GM19467 (cell line): ENCODE measurements at regions not wholly inside any gene's neighbourhood (a gene's known extent, or its start where the extent isn't known, plus 50 kb on each side); places are given as distances from the start of the nearest gene placed in this dataset.

ENCODE experiments used
- ATAC-seq: cut with Tn5 transposase; IDR thresholded peaks from one replicate; pipeline ENCODE4 v1.9.1; 2021; ENCODE audit warnings: mild to moderate bottlenecking, moderate library complexity; ENCODE audit not compliant: unreplicated experiment

GRCh38 chr5:4422247-4422646 is 717.9 kb upstream of the ADAMTS16 start:
- ATAC-seq, result no peak

- no peak for ATAC-seq
Measured at GRCh38 chr5:4424895-4425294, 715.2 kb upstream of the ADAMTS16 start.

- ATAC-seq, result no peak
Measured at GRCh38 chr5:4440536-4440935, 699.6 kb upstream of the ADAMTS16 start.

GRCh38 chr5:4442221-4442620 is 697.9 kb upstream of the ADAMTS16 start:
- no peak for ATAC-seq

GRCh38 chr5:4447657-4448056 is 692.5 kb upstream of the ADAMTS16 start:
- no peak for ATAC-seq

GRCh38 chr5:4453655-4454054 is 686.5 kb upstream of the ADAMTS16 start:
- no peak for ATAC-seq

- no peak for ATAC-seq
Measured at GRCh38 chr5:4479426-4479825, 660.7 kb upstream of the ADAMTS16 start.

- ATAC-seq, result no peak
Measured at GRCh38 chr5:4480528-4481349, 659.4 kb upstream of the ADAMTS16 start.

- no peak for ATAC-seq
Measured at GRCh38 chr5:4487581-4487980, 652.5 kb upstream of the ADAMTS16 start.

GRCh38 chr5:4511996-4512656 is 628.0 kb upstream of the ADAMTS16 start:
- ATAC-seq, result no peak

GRCh38 chr5:4513381-4513780 is 626.7 kb upstream of the ADAMTS16 start:
- no peak for ATAC-seq

GRCh38 chr5:4514067-4514648 is 626.0 kb upstream of the ADAMTS16 start:
- ATAC-seq, result no peak

GRCh38 chr5:4518903-4519672 is 621.0 kb upstream of the ADAMTS16 start:
- no peak for ATAC-seq

GRCh38 chr5:4520559-4520958 is 619.6 kb upstream of the ADAMTS16 start:
- no peak for ATAC-seq

GRCh38 chr5:4523038-4523437 is 617.1 kb upstream of the ADAMTS16 start:
- ATAC-seq, result no peak

GRCh38 chr5:4531756-4532704 is 608.1 kb upstream of the ADAMTS16 start:
- no peak for ATAC-seq

- ATAC-seq, result no peak
Measured at GRCh38 chr5:4532705-4533080, 607.4 kb upstream of the ADAMTS16 start.

- no peak for ATAC-seq
Measured at GRCh38 chr5:4533457-4534105, 606.5 kb upstream of the ADAMTS16 start.

GRCh38 chr5:4537489-4537888 is 602.6 kb upstream of the ADAMTS16 start:
- ATAC-seq, result no peak
